Epithelial cell of prostate (primary cell): ENCODE measurements at regions not wholly inside any gene's neighbourhood (a gene's known extent, or its start where the extent isn't known, plus 50 kb on each side); places are given as distances from the start of the nearest gene placed in this dataset.
"Not testable (repeated sequence)": the region's sequence is repeated elsewhere in the genome, so short reads cannot be mapped to it uniquely, and the experiment has no call there.

Source experiments
- DNase-seq: peaks from one replicate; pipeline ENCODE4 v3.0.0-alpha.2; 2011; ENCODE audit warnings: low read depth, low spot score
- H3K27ac ChIP-seq: fragments of 450-650 bp; 2 replicates; pipeline ENCODE4 v1.5.1; 2017; ENCODE audit warnings: mild to moderate bottlenecking

DNA sequence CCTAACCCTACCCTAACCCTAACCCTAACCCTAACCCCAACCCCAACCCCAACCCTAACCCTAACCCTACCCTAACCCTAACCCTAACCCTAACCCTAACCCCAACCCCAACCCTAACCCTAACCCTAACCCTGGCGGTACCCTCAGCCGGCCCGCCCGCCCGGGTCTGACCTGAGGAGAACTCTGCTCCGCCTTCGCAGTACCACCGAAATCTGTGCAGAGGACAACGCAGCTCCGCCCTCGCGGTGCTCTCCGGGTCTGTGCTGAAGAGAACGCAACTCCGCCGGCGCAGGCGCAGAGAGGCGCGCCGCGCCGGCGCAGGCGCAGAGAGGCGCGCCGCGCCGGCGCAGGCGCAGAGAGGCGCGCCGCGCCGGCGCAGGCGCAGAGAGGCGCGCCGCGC lies 56.1 kb upstream of the IQSEC3 start:
- DNase-seq = not testable (repeated sequence)

DNA sequence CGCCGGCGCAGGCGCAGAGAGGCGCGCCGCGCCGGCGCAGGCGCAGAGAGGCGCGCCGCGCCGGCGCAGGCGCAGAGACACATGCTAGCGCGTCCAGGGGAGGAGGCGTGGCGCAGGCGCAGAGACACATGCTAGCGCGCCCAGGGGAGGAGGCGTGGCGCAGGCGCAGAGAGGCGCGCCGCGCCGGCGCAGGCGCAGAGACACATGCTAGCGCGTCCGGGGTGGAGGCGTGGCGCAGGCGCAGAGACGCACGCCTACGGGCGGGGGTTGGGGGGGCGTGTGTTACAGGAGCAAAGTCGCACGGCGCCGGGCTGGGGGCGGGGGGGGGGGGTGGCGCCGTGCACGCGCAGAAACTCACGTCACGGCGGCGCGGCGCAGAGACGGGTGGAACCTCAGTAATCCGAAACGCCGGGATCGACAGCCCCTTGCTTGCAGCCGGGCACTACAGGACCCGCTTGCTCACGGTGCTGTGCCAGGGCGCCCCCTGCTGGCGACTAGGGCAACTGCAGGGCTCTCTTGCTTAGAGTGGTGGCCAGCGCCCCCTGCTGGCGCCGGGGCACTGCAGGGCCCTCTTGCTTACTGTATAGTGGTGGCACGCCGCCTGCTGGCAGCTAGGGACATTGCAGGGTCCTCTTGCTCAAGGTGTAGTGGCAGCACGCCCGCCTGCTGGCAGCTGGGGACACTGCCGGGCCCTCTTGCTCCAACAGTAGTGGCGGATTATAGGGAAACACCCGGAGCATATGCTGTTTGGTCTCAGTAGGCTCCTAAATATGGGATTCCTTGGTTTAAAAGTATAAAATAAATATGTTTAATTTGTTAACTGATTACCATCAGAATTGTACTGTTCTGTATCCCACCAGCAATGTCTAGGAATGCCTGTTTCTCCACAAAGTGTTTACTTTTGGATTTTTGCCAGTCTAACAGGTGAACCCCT lies 55.4 kb upstream of the IQSEC3 start:
- H3K27ac ChIP-seq = not testable (repeated sequence)

More for the DNA sequence above, 56.1 kb upstream of the IQSEC3 start:
- H3K27ac ChIP-seq = not testable (repeated sequence)

DNA sequence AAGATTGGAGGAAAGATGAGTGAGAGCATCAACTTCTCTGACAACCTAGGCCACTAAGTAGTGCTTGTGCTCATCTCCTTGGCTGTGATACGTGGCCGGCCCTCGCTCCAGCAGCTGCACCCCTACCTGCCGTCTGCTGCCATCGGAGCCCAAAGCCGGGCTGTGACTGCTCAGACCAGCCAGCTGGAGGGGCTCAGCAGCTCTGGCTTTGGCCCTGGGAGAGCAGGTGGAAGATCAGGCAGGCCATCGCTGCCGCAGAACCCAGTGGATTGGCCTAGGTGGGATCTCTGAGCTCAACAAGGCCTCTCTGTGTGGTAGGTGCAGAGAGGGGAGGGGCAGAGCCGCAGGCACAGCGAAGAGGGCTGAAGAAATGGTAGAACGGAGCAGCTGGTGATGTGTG lies 54.3 kb upstream of the IQSEC3 start:
- not testable (repeated sequence) for H3K27ac ChIP-seq, DNase-seq

More for the DNA sequence above, 55.4 kb upstream of the IQSEC3 start:
- not testable (repeated sequence) for DNase-seq

DNA sequence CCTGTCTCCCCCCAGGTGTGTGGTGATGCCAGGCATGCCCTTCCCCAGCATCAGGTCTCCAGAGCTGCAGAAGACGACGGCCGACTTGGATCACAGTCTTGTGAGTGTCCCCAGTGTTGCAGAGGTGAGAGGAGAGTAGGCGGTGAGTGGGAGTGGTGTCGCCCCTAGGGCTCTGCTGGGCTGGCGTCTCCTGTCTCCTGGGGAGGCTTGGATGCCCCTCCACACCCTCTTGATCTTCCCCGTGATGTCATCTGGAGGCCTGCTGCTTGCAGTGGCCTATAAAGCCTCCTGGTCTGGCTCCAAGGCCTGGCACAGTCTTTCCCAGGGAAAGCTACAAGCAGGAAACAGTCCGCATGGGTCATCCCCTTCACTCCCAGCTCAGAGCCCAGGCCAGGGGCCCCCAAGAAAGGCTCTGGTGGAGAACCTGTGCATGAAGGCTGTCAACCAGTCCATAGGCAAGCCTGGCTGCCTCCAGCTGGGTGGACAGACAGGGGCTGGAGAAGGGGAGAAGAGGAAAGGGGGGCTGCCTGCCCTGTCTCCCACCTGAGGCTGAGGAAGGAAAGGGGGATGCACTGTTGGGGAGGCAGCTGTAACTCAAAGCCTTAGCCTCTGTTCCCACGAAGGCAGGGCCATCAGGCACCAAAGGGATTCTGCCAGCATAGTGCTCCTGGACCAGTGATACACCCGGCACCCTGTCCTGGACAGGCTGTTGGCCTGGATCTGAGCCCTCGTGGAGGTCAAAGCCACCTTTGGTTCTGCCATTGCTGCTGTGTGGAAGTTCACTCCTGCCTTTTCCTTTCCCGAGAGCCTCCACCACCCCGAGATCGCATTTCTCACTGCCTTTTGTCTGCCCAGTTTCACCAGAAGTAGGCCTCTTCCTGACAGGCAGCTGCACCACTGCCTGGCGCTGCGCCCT lies 53.6 kb upstream of the IQSEC3 start:
- DNase-seq, H3K27ac ChIP-seq: not testable (repeated sequence)

DNA sequence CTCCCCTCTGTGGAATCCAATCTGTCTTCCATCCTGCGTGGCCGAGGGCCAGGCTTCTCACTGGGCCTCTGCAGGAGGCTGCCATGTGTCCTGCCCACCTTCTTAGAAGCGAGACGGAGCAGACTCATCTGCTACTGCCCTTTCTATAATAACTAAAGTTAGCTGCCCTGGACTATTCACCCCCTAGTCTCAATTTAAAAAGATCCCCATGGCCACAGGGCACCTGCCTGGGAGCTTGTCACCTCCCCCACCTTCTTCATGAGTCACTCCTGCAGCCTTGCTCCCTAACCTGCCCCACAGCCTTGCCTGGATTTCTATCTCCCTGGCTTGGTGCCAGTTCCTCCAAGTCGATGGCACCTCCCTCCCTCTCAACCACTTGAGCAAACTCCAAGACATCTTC lies 52.7 kb upstream of the IQSEC3 start:
- not testable (repeated sequence) for H3K27ac ChIP-seq
- peak; percentile 37 for DNase-seq

DNA sequence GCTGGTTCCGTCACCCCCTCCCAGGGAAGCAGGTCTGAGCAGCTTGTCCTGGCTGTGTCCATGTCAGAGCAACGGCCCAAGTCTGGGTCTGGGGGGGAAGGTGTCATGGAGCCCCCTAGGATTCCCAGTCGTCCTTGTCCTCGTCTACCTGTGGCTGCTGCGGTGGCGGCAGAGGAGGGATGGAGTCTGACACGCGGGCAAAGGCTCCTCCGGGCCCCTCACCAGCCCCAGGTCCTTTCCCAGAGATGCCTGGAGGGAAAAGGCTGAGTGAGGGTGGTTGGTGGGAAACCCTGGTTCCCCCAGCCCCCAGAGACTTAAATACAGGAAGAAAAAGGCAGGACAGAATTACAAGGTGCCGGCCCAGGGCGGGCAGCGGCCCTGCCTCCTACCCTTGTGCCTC lies 51.9 kb upstream of the IQSEC3 start:
- not testable (repeated sequence) for DNase-seq

DNA sequence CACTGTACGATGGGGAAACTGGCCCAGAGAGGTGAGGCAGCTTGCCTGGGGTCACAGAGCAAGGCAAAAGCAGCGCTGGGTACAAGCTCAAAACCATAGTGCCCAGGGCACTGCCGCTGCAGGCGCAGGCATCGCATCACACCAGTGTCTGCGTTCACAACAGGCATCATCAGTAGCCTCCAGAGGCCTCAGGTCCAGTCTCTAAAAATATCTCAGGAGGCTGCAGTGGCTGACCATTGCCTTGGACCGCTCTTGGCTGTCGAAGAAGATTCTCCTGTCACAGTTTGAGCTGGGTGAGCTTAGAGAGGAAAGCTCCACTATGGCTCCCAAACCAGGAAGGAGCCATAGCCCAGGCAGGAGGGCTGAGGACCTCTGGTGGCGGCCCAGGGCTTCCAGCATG lies 51.2 kb upstream of the IQSEC3 start:
- not testable (repeated sequence) for DNase-seq, H3K27ac ChIP-seq

More for the DNA sequence above, 51.9 kb upstream of the IQSEC3 start:
- not testable (repeated sequence) for H3K27ac ChIP-seq

DNA sequence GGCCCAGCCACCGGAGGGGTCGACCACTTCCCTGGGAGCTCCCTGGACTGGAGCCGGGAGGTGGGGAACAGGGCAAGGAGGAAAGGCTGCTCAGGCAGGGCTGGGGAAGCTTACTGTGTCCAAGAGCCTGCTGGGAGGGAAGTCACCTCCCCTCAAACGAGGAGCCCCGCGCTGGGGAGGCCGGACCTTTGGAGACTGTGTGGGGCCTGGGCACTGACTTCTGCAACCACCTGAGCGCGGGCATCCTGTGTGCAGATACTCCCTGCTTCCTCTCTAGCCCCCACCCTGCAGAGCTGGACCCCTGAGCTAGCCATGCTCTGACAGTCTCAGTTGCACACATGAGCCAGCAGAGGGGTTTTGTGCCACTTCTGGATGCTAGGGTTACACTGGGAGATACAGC lies 50.5 kb upstream of the IQSEC3 start:
- not testable (repeated sequence) for DNase-seq, H3K27ac ChIP-seq

DNA sequence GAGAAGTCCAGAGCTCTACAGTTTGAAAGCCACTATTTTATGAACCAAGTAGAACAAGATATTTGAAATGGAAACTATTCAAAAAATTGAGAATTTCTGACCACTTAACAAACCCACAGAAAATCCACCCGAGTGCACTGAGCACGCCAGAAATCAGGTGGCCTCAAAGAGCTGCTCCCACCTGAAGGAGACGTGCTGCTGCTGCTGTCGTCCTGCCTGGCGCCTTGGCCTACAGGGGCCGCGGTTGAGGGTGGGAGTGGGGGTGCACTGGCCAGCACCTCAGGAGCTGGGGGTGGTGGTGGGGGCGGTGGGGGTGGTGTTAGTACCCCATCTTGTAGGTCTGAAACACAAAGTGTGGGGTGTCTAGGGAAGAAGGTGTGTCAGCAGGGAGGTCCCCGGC lies 50.0 kb upstream of the IQSEC3 start:
- DNase-seq, H3K27ac ChIP-seq: not testable (repeated sequence)
